Cardiac fibroblast (primary cell): ENCODE measurements at regions not wholly inside any gene's neighbourhood (a gene's known extent, or its start where the extent isn't known, plus 50 kb on each side); places are given as distances from the start of the nearest gene placed in this dataset.

Experiments
- DNase-seq, 2 donors: peaks; one replicate each; pipeline versions ENCODE4 v3.0.0 to v3.0.0-alpha.2; 2010; ENCODE audit warnings: low read depth in 2 of 2
- H3K4me3 ChIP-seq, 2 donors: replicated peaks in 1 of 2; 1 replicate in 1 of 2; 2 replicates in 1 of 2; pipeline ENCODE4 v1.5.1; 2011; ENCODE audit warnings: low read depth in 2 of 2, low read length in 2 of 2, mild to moderate bottlenecking in 2 of 2, moderate library complexity in 1 of 2
- CTCF ChIP-seq: IDR thresholded peaks from one replicate; pipeline ENCODE4 v1.5.1; 2011; ENCODE audit warnings: low read depth, mild to moderate bottlenecking, low read length, inconsistent platforms

- no peak for DNase-seq
- no peak for TF ChIP-seq CTCF
- no peak overlapping the region for H3K4me3 ChIP-seq
These were observed 122.7 kb downstream of the ZBTB18 start for GRCh38 chr1:244173769-244174168.

- H3K4me3 ChIP-seq: no peak overlapping the region
- no peak for DNase-seq
- TF ChIP-seq CTCF: no peak
These were observed 123.9 kb downstream of the ZBTB18 start for GRCh38 chr1:244174922-244175521.

GRCh38 chr1:244176201-244176600 is 125.1 kb downstream of the ZBTB18 start:
- no peak for TF ChIP-seq CTCF
- H3K4me3 ChIP-seq: no peak overlapping the region
- no peak for DNase-seq

- no peak overlapping the region for H3K4me3 ChIP-seq
- DNase-seq: peak; percentile 25 to 39
- no peak for TF ChIP-seq CTCF
These were observed 129.2 kb downstream of the ZBTB18 start for GRCh38 chr1:244180256-244180655.

GRCh38 chr1:244181867-244182266 is 130.8 kb downstream of the ZBTB18 start:
- DNase-seq: no peak
- H3K4me3 ChIP-seq: no peak overlapping the region
- TF ChIP-seq CTCF: no peak

GRCh38 chr1:244183037-244183436 is 132.0 kb downstream of the ZBTB18 start:
- DNase-seq: no peak
- no peak overlapping the region for H3K4me3 ChIP-seq
- no peak for TF ChIP-seq CTCF

- TF ChIP-seq CTCF: no peak
- no peak for DNase-seq
- no peak overlapping the region for H3K4me3 ChIP-seq
These were observed 135.3 kb downstream of the ZBTB18 start for GRCh38 chr1:244186372-244186771.
